ENCODE measurements at regions not wholly inside any gene's neighbourhood (a gene's known extent, or its start where the extent isn't known, plus 50 kb on each side); places are given as distances from the start of the nearest gene placed in this dataset.
"Not testable (repeated sequence)": the region's sequence is repeated elsewhere in the genome, so short reads cannot be mapped to it uniquely, and the experiment has no call there.

- DNase-seq = no peak
Observed at GRCh38 chr3:95200384-95200783, 1137.5 kb downstream of the NSUN3 start.

DNA sequence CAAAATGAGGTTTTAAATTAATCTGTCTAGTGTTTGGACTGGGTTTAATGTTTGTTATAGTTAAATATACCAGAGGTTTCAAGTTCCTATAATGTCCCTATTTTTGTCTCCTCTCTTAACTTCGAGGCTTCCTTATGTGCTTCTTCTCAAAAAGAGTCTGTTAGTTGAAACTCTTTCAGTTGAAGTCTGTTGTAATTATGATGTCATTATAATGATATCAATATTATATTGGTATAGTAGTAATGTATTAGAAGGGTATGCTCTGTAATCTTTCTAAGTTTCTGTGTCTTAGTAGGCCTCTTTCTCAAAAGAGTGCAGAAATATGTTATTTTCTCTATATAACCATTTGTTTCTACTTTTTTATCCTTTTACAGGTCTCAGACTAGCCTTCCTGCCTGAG lies 1148.0 kb downstream of the NSUN3 start:
- no peak for DNase-seq

DNA sequence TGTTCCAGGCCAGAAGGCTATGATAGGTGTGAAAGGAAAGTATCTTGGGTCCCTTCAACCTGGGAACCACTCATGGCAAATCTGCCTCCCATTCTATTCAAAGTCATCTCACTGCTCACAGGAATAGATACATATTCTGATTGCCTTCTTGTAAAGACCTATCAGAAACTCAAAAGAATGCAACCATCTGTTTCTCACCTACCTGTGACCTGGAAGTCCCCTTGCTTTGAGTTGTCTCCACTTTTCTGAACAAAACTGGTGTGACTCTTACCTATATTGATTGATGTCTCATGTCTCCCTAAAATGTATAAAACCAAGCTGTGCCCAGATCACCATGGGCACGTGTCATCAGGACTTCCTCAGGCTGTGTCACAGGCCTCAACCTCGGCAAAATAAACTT lies 1149.3 kb downstream of the NSUN3 start:
- DNase-seq = no peak

DNA sequence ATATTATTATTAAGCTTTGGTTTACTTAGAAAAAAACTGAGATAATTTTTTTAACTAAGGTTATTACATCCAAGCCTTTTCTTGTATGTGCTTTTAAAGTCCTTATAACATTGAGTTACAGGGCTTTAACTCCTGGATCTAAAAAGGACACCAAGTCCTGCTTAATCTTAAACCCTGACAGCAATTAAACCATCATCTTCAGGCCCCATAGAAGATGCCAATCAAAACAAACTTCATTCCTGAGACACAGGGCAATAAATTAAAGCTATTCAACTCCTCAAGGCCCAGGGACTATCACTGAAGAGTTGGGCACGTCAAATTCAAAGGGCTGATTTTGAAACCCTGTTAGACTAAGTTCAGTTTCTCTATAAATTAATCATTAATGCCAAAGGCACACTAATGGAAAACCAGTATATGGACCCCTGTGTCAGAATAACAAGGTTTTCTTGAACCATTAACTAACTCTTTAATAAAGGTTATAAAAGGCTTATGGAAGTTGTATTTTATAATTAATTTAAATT lies 1152.6 kb downstream of the NSUN3 start:
- no peak for DNase-seq

DNA sequence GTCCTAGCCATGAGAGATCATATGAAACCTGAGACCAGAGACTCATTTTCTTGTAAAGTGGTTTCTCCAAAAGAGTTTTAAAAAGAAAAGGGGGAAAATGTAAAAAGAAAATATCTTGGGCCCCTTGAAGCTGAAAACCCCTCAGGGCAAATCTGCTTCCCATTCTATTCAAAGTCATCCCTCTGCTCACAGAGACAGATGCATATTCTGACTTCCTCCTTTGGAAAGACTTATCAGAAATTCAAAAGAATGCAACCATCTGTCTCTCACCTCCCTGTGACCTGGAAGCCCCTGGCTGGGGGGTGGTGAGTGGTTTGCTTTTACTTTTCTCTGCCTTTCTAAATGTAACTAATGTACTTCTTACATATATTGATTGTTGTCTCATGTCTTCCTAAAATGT lies 1154.8 kb downstream of the NSUN3 start:
- DNase-seq = no peak

DNA sequence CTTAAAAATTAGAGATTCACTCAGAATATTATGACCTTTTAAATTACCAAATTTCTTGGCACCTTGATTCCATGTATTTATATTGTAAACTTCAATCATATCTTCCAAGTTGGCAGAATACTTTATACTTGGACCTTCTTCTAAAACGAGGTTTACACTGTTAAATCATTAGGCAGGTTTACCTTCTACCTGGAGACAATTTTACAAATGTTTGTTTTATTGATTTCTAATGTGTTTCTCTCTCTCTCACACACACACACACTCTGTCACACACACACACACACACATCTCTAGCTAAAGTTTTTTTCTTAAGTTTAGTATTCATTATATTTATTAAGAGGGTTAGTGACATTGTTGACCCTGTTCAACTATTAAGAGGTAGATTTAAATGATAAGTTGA lies 1155.6 kb downstream of the NSUN3 start:
- no peak for DNase-seq

DNA sequence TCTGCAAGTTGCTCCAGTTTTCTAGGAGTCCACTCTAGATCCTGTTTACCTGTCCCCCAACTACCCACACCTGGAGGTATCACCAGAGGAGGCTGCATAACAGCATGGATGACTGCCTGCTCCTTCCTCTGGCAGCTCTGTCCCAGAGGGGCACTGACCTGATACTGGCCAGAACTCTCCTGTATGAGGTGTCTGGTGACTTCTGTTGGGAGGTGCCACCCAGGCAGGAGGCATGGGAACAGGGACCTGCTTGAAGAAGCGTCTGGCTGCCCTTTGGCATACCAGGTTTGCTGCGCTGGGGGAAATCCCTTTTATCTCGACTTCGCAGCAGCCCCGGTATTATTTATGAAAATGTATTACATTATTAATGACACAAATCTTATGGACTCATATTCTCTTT lies 1163.6 kb downstream of the NSUN3 start:
- no peak for DNase-seq

GRCh38 chr3:95227092-95227491 lies 1164.2 kb downstream of the NSUN3 start:
- DNase-seq = no peak

DNA sequence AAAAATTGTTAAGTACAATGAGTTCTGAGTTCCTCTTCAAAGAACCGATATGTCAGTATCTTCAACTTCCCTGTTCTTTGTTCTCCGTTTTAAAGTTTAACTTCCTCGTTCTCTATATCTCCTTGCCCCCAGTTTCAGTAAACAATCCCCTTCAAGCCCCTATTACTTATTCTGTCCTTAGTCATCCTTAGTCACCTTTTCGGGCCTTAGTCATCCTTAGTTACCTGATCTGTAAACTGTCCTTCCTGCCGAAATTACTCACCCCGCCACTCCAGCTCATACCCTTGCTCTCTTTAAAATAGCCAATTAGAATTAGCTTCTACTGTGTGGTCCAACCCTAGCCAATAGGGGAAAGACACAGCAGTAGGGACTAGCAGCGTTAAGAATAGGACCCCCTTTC lies 1165.6 kb downstream of the NSUN3 start:
- no peak for DNase-seq

GRCh38 chr3:95235916-95236315 lies 1173.1 kb downstream of the NSUN3 start:
- DNase-seq = no peak

- no peak for DNase-seq
Observed at GRCh38 chr3:95237783-95238182, 1174.9 kb downstream of the NSUN3 start.

DNA sequence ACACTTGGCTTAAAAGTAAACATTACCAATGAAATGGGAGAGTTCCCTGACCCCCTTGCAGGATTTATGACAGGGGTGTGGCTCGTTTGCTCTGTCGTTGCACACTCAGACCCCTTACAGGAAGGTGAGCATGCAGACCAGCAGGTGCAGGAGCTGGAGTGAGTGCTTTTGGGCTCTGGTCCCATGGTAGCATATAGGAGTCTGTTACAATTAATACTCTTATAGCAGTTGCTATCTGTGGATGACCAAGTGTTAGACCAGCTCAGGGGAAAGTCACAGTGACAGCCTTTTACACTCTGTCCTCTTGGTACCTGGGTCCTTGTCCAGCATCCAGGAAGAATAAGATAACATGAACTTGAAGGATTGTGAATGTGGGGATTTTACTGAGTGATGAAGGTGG lies 1177.5 kb downstream of the NSUN3 start:
- DNase-seq = no peak

DNA sequence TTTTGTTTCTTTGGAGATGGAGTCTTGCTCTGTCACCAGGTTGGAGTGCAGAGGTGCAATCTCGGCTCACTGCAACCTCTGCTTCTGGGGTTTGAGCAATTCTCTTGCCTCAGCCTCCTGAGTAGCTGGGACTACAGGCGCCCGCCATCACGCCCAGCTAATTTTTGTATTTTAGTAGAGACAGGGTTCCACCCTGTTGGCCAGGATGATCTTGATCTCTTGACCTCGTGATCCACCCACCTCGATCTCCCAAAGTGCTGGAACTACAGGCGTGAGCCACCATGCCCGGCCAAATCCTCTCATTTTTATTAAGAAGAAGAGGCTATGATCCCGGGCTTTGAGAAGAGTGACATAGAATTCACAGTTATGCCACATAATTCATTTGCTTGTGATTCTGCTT lies 1178.4 kb downstream of the NSUN3 start:
- DNase-seq = not testable (repeated sequence)

- no peak for DNase-seq
Observed at GRCh38 chr3:95246413-95246812, 1183.6 kb downstream of the NSUN3 start.

GRCh38 chr3:95254061-95254460 lies 1191.2 kb downstream of the NSUN3 start:
- no peak for DNase-seq

DNA sequence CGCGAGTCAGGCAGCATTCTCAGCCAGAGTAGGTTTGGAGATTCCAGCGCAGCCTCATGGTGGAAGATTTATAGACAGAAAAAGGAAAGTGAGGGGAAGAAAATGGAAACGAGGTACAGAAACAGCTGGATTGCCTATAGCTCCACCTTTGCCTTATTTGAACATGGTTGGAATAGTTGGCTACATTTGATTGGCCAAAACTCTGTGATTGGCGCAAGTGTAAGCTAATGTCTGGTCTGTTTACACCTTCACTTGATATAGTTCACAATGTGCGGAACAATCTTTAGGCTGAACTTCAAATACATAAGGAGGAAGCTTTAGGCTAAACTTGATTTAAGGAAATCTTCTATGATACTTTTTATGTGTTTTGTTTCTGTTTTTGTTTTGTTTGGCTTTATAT lies 1191.9 kb downstream of the NSUN3 start:
- DNase-seq = no peak

DNA sequence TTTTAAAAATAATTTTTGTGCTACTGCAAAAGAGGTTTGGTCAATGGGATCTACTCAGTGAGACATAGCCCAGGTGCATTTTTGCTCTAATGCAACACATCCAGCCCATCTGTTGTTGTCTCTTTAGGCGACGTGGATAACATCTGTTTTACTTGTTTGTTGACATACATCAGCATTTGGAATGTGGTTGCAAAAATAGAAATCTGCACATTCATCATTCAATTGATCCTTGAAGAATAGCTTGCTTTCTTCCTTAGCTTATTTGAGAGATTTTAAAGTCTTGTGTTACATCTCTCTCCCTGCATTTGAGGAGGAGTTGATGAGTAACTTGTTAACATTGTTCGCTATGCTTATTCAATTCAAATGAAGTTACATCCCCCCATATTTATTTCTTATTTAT lies 1202.3 kb downstream of the NSUN3 start:
- DNase-seq = no peak

- DNase-seq = no peak
Observed at GRCh38 chr3:95271395-95271794, 1208.5 kb downstream of the NSUN3 start.

DNA sequence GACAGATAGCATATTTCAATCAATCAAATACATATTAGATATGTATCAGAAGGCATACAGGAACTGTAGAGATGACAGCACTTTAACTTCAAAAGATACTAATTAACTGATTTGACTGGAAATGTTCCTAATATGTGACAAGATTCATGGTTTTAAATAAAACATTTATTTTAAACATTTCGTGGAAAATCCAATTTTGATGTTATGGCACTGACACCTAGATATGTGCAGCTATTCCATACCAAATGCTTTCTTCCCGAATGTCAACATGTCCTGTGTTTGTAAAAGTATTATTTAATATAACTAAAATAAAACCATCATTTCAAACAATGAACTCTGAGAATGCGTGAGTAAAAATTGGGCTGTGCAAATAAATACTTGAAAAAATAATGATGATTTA lies 1209.3 kb downstream of the NSUN3 start:
- DNase-seq = no peak

GRCh38 chr3:95272781-95273180 lies 1209.9 kb downstream of the NSUN3 start:
- DNase-seq = no peak

- DNase-seq = no peak
Observed at GRCh38 chr3:95277613-95278012, 1214.8 kb downstream of the NSUN3 start.

- no peak for DNase-seq
Observed at GRCh38 chr3:95280711-95281352, 1218.0 kb downstream of the NSUN3 start.

GRCh38 chr3:95289295-95289694 lies 1226.4 kb downstream of the NSUN3 start:
- no peak for DNase-seq

GRCh38 chr3:95297581-95297980 lies 1234.7 kb downstream of the NSUN3 start:
- no peak for DNase-seq

- DNase-seq = no peak
Observed at GRCh38 chr3:95302044-95302443, 1239.2 kb downstream of the NSUN3 start.
